Activated effector memory CD4-positive, alpha-beta T cell treated with anti-CD3 and anti-CD28 coated beads, Interleukin-2, amount 50 U/mL, for 16 hours (primary cell): ENCODE measurements at regions not wholly inside any gene's neighbourhood (a gene's known extent, or its start where the extent isn't known, plus 50 kb on each side); places are given as distances from the start of the nearest gene placed in this dataset.

Experiments used
- DNase-seq: peaks from one replicate; pipeline ENCODE4 v3.0.0-alpha.2; 2020

- DNase-seq: no peak
Measured at GRCh38 chr2:193583638-193584400, 1389.1 kb upstream of the TMEFF2 start.

GRCh38 chr2:193581807-193582206, 1387.1 kb upstream of the TMEFF2 start:
- no peak for DNase-seq

GRCh38 chr2:193580176-193580950, 1385.6 kb upstream of the TMEFF2 start:
- no peak for DNase-seq

GRCh38 chr2:193566886-193567285, 1372.2 kb upstream of the TMEFF2 start:
- no peak for DNase-seq

GRCh38 chr2:193566276-193566675, 1371.5 kb upstream of the TMEFF2 start:
- DNase-seq: no peak

- no peak for DNase-seq
Measured at GRCh38 chr2:193562031-193562430, 1367.3 kb upstream of the TMEFF2 start.

GRCh38 chr2:193561054-193561453, 1366.3 kb upstream of the TMEFF2 start:
- no peak for DNase-seq

GRCh38 chr2:193556766-193557470, 1362.2 kb upstream of the TMEFF2 start:
- DNase-seq: no peak

- DNase-seq: no peak
Measured at GRCh38 chr2:193549661-193550060, 1354.9 kb upstream of the TMEFF2 start.

- no peak for DNase-seq
Measured at GRCh38 chr2:193542762-193543161, 1348.0 kb upstream of the TMEFF2 start.

GRCh38 chr2:193539188-193539587, 1344.5 kb upstream of the TMEFF2 start:
- DNase-seq: no peak

- DNase-seq: no peak
Measured at GRCh38 chr2:193538061-193538460, 1343.3 kb upstream of the TMEFF2 start.

- no peak for DNase-seq
Measured at GRCh38 chr2:193537531-193537930, 1342.8 kb upstream of the TMEFF2 start.

- no peak for DNase-seq
Measured at GRCh38 chr2:193528458-193528857, 1333.7 kb upstream of the TMEFF2 start.

- no peak for DNase-seq
Measured at GRCh38 chr2:193527146-193527545, 1332.4 kb upstream of the TMEFF2 start.

- DNase-seq: no peak
Measured at GRCh38 chr2:193523662-193524061, 1328.9 kb upstream of the TMEFF2 start.

- DNase-seq: no peak
Measured at GRCh38 chr2:193521523-193521922, 1326.8 kb upstream of the TMEFF2 start.

- DNase-seq: no peak
Measured at GRCh38 chr2:193520709-193521458, 1326.2 kb upstream of the TMEFF2 start.

GRCh38 chr2:193518041-193518817, 1323.5 kb upstream of the TMEFF2 start:
- DNase-seq: no peak

GRCh38 chr2:193517615-193518014, 1322.9 kb upstream of the TMEFF2 start:
- DNase-seq: no peak

- DNase-seq: no peak
Measured at GRCh38 chr2:193506035-193506434, 1311.3 kb upstream of the TMEFF2 start.

- DNase-seq: no peak
Measured at GRCh38 chr2:193505620-193506019, 1310.9 kb upstream of the TMEFF2 start.
